ENCODE measurements at regions not wholly inside any gene's neighbourhood (a gene's known extent, or its start where the extent isn't known, plus 50 kb on each side); places are given as distances from the start of the nearest gene placed in this dataset.

DNA sequence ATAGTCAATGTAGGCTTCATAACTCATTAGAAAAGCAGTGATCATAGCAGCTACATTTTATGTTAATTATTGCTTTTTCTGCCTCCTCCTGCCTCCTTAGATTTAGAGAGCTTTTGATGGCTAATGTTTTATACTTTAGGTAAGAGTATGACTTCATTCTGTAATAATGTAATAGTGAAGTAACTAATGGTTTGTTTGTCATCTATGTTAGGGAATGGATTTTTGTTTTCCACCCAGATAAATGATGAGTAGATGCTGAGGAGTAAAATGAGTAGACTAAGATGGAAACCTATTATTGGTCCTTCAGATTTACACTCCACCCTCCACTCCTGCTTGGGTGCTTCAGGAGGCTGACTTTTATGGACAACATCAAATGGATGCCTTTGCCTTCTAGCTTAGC lies 170.6 kb downstream of the CTH start:
- no peak for FAIRE-seq

DNA sequence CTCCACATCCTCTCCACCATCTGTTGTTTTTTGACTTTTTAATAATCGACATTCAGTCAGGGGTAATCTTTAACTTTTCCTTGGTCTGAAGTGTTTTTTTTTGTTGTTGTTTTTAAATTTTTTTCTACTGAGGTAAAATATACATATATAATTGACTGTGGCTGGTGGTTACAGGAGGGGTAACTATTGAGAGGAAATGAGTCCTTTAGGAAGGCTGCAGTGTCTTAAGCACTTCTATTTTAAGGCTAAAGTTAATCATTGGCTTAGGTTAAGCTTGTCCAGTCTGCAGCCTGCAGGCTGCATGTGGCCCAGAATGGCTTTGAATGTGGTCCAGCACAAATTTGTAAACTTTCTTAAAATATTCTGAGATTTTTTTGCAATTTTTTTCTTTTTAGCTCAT lies 172.5 kb downstream of the CTH start:
- Histone ChIP-seq H3K4me2 (ENCODE audit: control insufficient read depth, extremely low read depth, insufficient read depth, low read depth, low read length) (no peak overlapping the region), H3K9me1 (ENCODE audit: control insufficient read depth, extremely low read depth, insufficient read depth, low read length) (no peaks in the 10 kb centered on the region), H2AFZ (ENCODE audit: control insufficient read depth, low read length) (no peak overlapping the region), H3K27me3 (ENCODE audit: control insufficient read depth, extremely low read depth, insufficient read depth, low read length) (no peaks in the 10 kb centered on the region), H4K20me1 (ENCODE audit: control insufficient read depth, extremely low read depth, insufficient read depth, low read length) (no peaks in the 10 kb centered on the region), H3K27ac (ENCODE audit: control insufficient read depth, insufficient read depth, low read length) (no peak overlapping the region), H3K79me2 (ENCODE audit: control insufficient read depth, insufficient read depth, low read length) (no peaks in the 10 kb centered on the region), H3K4me1 (ENCODE audit: control insufficient read depth, extremely low read depth, insufficient read depth, low read length) (no peaks in the 10 kb centered on the region), H3K9me3 (ENCODE audit: control insufficient read depth, low read depth, low read length) (no peaks in the 10 kb centered on the region), H3K4me3 (ENCODE audit: control insufficient read depth in 2 of 3, extremely low read depth in 1 of 3, insufficient read depth in 2 of 3, low read depth in 1 of 3, low read length in 3 of 3) (no peak overlapping the region), H3K9ac (ENCODE audit: control insufficient read depth, extremely low read depth, insufficient read depth, low read length) (no peak overlapping the region), H3K36me3 (ENCODE audit: control insufficient read depth in 2 of 2, extremely low read depth in 1 of 2, insufficient read depth in 2 of 2, low read length in 2 of 2) (no peaks in the 10 kb centered on the region)
- DNase-seq (ENCODE audit: low read depth, low spot score) (no peak), FAIRE-seq (no peak)
- dilution Hi-C loops (cut with MboI; ENCODE audit: extremely low pct_ligation_motif_present, low sequenced_read_pairs) = no loop called here
- TF ChIP-seq, protein P1, sequence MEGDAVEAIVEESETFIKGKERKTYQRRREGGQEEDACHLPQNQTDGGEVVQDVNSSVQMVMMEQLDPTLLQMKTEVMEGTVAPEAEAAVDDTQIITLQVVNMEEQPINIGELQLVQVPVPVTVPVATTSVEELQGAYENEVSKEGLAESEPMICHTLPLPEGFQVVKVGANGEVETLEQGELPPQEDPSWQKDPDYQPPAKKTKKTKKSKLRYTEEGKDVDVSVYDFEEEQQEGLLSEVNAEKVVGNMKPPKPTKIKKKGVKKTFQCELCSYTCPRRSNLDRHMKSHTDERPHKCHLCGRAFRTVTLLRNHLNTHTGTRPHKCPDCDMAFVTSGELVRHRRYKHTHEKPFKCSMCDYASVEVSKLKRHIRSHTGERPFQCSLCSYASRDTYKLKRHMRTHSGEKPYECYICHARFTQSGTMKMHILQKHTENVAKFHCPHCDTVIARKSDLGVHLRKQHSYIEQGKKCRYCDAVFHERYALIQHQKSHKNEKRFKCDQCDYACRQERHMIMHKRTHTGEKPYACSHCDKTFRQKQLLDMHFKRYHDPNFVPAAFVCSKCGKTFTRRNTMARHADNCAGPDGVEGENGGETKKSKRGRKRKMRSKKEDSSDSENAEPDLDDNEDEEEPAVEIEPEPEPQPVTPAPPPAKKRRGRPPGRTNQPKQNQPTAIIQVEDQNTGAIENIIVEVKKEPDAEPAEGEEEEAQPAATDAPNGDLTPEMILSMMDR (optimal IDR thresholded peaks at IDR 0.05 in 1 of 3, IDR thresholded peaks at IDR 0.05 in 1 of 3, conservative IDR thresholded peaks at IDR 0.05 in 1 of 3; ENCODE audit: extremely low read depth in 1 of 3, insufficient read depth in 2 of 3, low read length in 3 of 3) = no peak
- TF ChIP-seq EZH2 (IDR thresholded peaks at IDR 0.05; ENCODE audit: low read length) = no peak

More for the DNA sequence above, 170.6 kb downstream of the CTH start:
- no peak overlapping the region for H2AFZ ChIP-seq (ENCODE audit: control insufficient read depth, low read length)
- no peak overlapping the region for H3K4me3 ChIP-seq (ENCODE audit: control insufficient read depth in 2 of 3, extremely low read depth in 1 of 3, insufficient read depth in 2 of 3, low read depth in 1 of 3, low read length in 3 of 3)
- no peaks in the 10 kb centered on the region for H3K27me3 ChIP-seq (ENCODE audit: control insufficient read depth, extremely low read depth, insufficient read depth, low read length)
- H3K9ac ChIP-seq (ENCODE audit: control insufficient read depth, extremely low read depth, insufficient read depth, low read length) = no peak overlapping the region
- no peaks in the 10 kb centered on the region for H3K9me3 ChIP-seq (ENCODE audit: control insufficient read depth, low read depth, low read length)
- H3K27ac ChIP-seq (ENCODE audit: control insufficient read depth, insufficient read depth, low read length) = no peak overlapping the region
- H3K36me3 ChIP-seq (ENCODE audit: control insufficient read depth in 2 of 2, extremely low read depth in 1 of 2, insufficient read depth in 2 of 2, low read length in 2 of 2) = no peaks in the 10 kb centered on the region
- no peaks in the 10 kb centered on the region for H4K20me1 ChIP-seq (ENCODE audit: control insufficient read depth, extremely low read depth, insufficient read depth, low read length)
- dilution Hi-C loops (cut with MboI; ENCODE audit: extremely low pct_ligation_motif_present, low sequenced_read_pairs) = no loop called here
- H3K4me2 ChIP-seq (ENCODE audit: control insufficient read depth, extremely low read depth, insufficient read depth, low read depth, low read length) = no peak overlapping the region
- H3K4me1 ChIP-seq (ENCODE audit: control insufficient read depth, extremely low read depth, insufficient read depth, low read length) = no peaks in the 10 kb centered on the region
- TF ChIP-seq, protein P1 (optimal IDR thresholded peaks at IDR 0.05 in 1 of 3, IDR thresholded peaks at IDR 0.05 in 1 of 3, conservative IDR thresholded peaks at IDR 0.05 in 1 of 3; ENCODE audit: extremely low read depth in 1 of 3, insufficient read depth in 2 of 3, low read length in 3 of 3) = no peak
- no peak for TF ChIP-seq EZH2 (IDR thresholded peaks at IDR 0.05; ENCODE audit: low read length)
- DNase-seq (ENCODE audit: low read depth, low spot score) = no peak
- no peaks in the 10 kb centered on the region for H3K9me1 ChIP-seq (ENCODE audit: control insufficient read depth, extremely low read depth, insufficient read depth, low read length)
- no peaks in the 10 kb centered on the region for H3K79me2 ChIP-seq (ENCODE audit: control insufficient read depth, insufficient read depth, low read length)
